GM12878 (cell line): ENCODE measurements at regions not wholly inside any gene's neighbourhood (a gene's known extent, or its start where the extent isn't known, plus 50 kb on each side); places are given as distances from the start of the nearest gene placed in this dataset.

Source experiments
- ASH2L ChIP-seq: fragments of 300-600, 200-600 bp; sonication (generic); IDR thresholded peaks from 2 replicates; pipeline ENCODE4 v1.6.1; 2017; ENCODE audit warnings: low read depth, mild to moderate bottlenecking, borderline replicate concordance
- BHLHE40 ChIP-seq, 2 experiments: fragments of 450-650 bp in 1 of 2; IDR thresholded peaks; 2 replicates each; pipeline ENCODE4 v1.6.1; 2011 to 2017; ENCODE audit warnings: low read depth in 2 of 2, borderline replicate concordance in 1 of 2, improper control_type of control experiment in 1 of 2, low read length in 1 of 2, mild to moderate bottlenecking in 1 of 2
- CREM ChIP-seq: IDR thresholded peaks from 2 replicates; pipeline ENCODE4 v1.6.1; 2014; ENCODE audit warnings: antibody characterized with exemption, low read depth
- EP300 ChIP-seq, 2 experiments: fragments of 150-350 bp in 1 of 2; IDR thresholded peaks; 2 replicates each; pipeline ENCODE4 v1.6.1; 2011 to 2012; ENCODE audit warnings: low read depth in 2 of 2, low read length in 2 of 2, borderline replicate concordance in 1 of 2, improper control_type of control experiment in 1 of 2, inconsistent platforms in 1 of 2; ENCODE audit not compliant: control insufficient read depth in 1 of 2
- HDAC2 ChIP-seq: fragments of 200-600 bp; sonication (generic); IDR thresholded peaks from 2 replicates; pipeline ENCODE4 v1.6.1; 2017
- HDGF ChIP-seq: fragments of 450-650 bp; IDR thresholded peaks from 2 replicates; pipeline ENCODE4 v1.6.1; 2016; ENCODE audit warnings: antibody characterized with exemption
- IKZF1 ChIP-seq: fragments of 450-650 bp; conservative IDR thresholded peaks from 2 replicates; pipeline ENCODE4 v1.6.1; 2017; ENCODE audit warnings: antibody characterized with exemption, mild to moderate bottlenecking
- JUND ChIP-seq: IDR thresholded peaks from 2 replicates; pipeline ENCODE4 v1.6.1; 2012; ENCODE audit warnings: low read depth, mild to moderate bottlenecking, low read length, improper control_type of control experiment, moderate library complexity
- MAX ChIP-seq: IDR thresholded peaks from 2 replicates; pipeline ENCODE4 v1.6.1; 2012; ENCODE audit warnings: low read depth, low read length, improper control_type of control experiment
- MXI1 ChIP-seq: fragments of 150-350 bp; IDR thresholded peaks from 2 replicates; pipeline ENCODE4 v1.6.1; 2011; ENCODE audit warnings: low read depth, mild to moderate bottlenecking, inconsistent platforms, low read length, improper control_type of control experiment
- NFIC ChIP-seq: IDR thresholded peaks from 2 replicates; pipeline ENCODE4 v1.6.1; 2012; ENCODE audit warnings: low read depth, mild to moderate bottlenecking, inconsistent platforms, low read length, moderate library complexity
- POLR2A ChIP-seq: IDR thresholded peaks from 2 replicates; pipeline ENCODE4 v1.6.1; 2011; ENCODE audit warnings: low read depth, mild to moderate bottlenecking, low read length
- RB1 ChIP-seq: fragments of 450-650 bp; formaldehyde crosslinking; IDR thresholded peaks from 2 replicates; pipeline ENCODE4 v1.6.1; 2017; ENCODE audit warnings: mild to moderate bottlenecking, borderline replicate concordance
- SMARCA5 ChIP-seq: fragments of 450-650 bp; IDR thresholded peaks from 2 replicates; pipeline ENCODE4 v1.6.1; 2017; ENCODE audit warnings: mild to moderate bottlenecking
- SP1 ChIP-seq: IDR thresholded peaks from one replicate; pipeline ENCODE4 v1.6.1; 2011; ENCODE audit warnings: low read depth, low read length
- SPI1 ChIP-seq: IDR thresholded peaks from 2 replicates; pipeline ENCODE4 v1.6.1; 2011; ENCODE audit warnings: low read depth, mild to moderate bottlenecking, low read length, moderate library complexity, borderline replicate concordance; ENCODE audit not compliant: insufficient read depth
- STAT3 ChIP-seq: IDR thresholded peaks from 2 replicates; pipeline ENCODE4 v1.6.1; 2011; ENCODE audit warnings: low read depth, low read length, improper control_type of control experiment
- ZNF384 ChIP-seq: IDR thresholded peaks from 2 replicates; pipeline ENCODE4 v1.6.1; 2012; ENCODE audit warnings: low read depth, mild to moderate bottlenecking, low read length, improper control_type of control experiment, borderline replicate concordance
- ZZZ3 ChIP-seq: IDR thresholded peaks from 2 replicates; pipeline ENCODE4 v1.6.1; 2011; ENCODE audit warnings: low read depth; ENCODE audit not compliant: control insufficient read depth, insufficient read length
- TF ChIP-seq, protein P1 (sequence below), 3 experiments: IDR thresholded peaks in 2 of 3; conservative IDR thresholded peaks in 1 of 3; 2 replicates each; pipeline ENCODE4 v1.5.1; 2011; ENCODE audit warnings: low read depth in 3 of 3, low read length in 3 of 3, mild to moderate bottlenecking in 3 of 3, control low read depth in 2 of 3, moderate library complexity in 2 of 3, inconsistent platforms in 1 of 3, mixed read lengths in 1 of 3; ENCODE audit not compliant: control insufficient read depth in 2 of 3, insufficient read depth in 1 of 3; ENCODE audit errors: extremely low read depth in 1 of 3
- TF ChIP-seq, protein P2 (sequence below): IDR thresholded peaks from 2 replicates; pipeline ENCODE4 v1.6.1; 2012; ENCODE audit warnings: low read depth, low read length, improper control_type of control experiment
- TF ChIP-seq, protein P3 (sequence below): IDR thresholded peaks from 2 replicates; pipeline ENCODE4 v1.6.1; 2011; ENCODE audit warnings: borderline replicate concordance, low read depth, mild to moderate bottlenecking, moderate library complexity, mixed read lengths, low read length; ENCODE audit not compliant: insufficient read depth; ENCODE audit errors: extremely low read length
- TF ChIP-seq, protein P4 (sequence below): fragments of 450-650 bp; IDR thresholded peaks from 2 replicates; pipeline ENCODE4 v1.6.1; 2017; ENCODE audit warnings: mild to moderate bottlenecking, moderate library complexity

DNA sequence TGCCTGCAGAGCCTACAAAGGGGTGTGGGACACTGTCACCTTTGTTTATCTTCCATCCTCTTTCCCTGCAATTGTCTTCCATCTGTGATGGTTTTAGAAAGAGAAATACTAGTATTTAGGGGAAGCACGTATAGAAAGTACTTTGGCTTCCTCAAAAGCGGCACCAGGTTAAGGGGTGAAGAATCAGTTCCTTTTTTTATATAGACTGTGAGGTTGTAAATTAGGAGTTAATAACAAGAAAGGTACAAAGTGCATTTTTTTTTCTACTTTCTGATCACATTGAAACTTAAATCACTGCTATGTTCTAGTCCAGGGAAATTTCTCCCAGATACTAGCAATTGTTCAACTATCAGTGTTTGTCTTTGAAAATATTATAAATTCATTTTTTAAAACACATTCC is 219.3 kb downstream of the CEMIP2 start (continued):
- TF ChIP-seq MAX (no peak), HDGF (no peak), ASH2L (no peak), BHLHE40 (IDR thresholded peaks at IDR 0.05; ENCODE audit: borderline replicate concordance in 1 of 2, low read depth in 2 of 2, low read length in 1 of 2) (peak; percentile 54 to 55; a peak in 3 of 4 replicates), NFIC (no peak), HDAC2 (no peak), POLR2A (no peak), SMARCA5 (no peak), MXI1 (no peak; the same call in 1 of the 2 replicates), ZNF384 (peak; percentile 83), STAT3 (0 out of 2 replicates have a peak, but pooled peaks have one; percentile 31), SPI1 (peak; percentile 96), RB1 (no peak), EP300 (IDR thresholded peaks at IDR 0.05; ENCODE audit: borderline replicate concordance in 1 of 2, control insufficient read depth in 1 of 2, low read depth in 2 of 2, low read length in 2 of 2) (peak; percentile 44 to 63; a peak in 2 of 4 replicates), ZZZ3 (no peak), IKZF1 (peak; percentile 84), JUND (no peak), SP1 (no peak), CREM (no peak)
- TF ChIP-seq, protein P1, sequence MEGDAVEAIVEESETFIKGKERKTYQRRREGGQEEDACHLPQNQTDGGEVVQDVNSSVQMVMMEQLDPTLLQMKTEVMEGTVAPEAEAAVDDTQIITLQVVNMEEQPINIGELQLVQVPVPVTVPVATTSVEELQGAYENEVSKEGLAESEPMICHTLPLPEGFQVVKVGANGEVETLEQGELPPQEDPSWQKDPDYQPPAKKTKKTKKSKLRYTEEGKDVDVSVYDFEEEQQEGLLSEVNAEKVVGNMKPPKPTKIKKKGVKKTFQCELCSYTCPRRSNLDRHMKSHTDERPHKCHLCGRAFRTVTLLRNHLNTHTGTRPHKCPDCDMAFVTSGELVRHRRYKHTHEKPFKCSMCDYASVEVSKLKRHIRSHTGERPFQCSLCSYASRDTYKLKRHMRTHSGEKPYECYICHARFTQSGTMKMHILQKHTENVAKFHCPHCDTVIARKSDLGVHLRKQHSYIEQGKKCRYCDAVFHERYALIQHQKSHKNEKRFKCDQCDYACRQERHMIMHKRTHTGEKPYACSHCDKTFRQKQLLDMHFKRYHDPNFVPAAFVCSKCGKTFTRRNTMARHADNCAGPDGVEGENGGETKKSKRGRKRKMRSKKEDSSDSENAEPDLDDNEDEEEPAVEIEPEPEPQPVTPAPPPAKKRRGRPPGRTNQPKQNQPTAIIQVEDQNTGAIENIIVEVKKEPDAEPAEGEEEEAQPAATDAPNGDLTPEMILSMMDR (IDR thresholded peaks at IDR 0.05 in 2 of 3, conservative IDR thresholded peaks at IDR 0.05 in 1 of 3; ENCODE audit: control insufficient read depth in 2 of 3, extremely low read depth in 1 of 3, insufficient read depth in 1 of 3, low read depth in 3 of 3, low read length in 3 of 3), result no peak
- TF ChIP-seq, protein P2, sequence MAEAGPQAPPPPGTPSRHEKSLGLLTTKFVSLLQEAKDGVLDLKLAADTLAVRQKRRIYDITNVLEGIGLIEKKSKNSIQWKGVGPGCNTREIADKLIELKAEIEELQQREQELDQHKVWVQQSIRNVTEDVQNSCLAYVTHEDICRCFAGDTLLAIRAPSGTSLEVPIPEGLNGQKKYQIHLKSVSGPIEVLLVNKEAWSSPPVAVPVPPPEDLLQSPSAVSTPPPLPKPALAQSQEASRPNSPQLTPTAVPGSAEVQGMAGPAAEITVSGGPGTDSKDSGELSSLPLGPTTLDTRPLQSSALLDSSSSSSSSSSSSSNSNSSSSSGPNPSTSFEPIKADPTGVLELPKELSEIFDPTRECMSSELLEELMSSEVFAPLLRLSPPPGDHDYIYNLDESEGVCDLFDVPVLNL, result no peak
- TF ChIP-seq, protein P3, sequence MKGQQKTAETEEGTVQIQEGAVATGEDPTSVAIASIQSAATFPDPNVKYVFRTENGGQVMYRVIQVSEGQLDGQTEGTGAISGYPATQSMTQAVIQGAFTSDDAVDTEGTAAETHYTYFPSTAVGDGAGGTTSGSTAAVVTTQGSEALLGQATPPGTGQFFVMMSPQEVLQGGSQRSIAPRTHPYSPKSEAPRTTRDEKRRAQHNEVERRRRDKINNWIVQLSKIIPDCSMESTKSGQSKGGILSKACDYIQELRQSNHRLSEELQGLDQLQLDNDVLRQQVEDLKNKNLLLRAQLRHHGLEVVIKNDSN, result no peak
- TF ChIP-seq, protein P4, sequence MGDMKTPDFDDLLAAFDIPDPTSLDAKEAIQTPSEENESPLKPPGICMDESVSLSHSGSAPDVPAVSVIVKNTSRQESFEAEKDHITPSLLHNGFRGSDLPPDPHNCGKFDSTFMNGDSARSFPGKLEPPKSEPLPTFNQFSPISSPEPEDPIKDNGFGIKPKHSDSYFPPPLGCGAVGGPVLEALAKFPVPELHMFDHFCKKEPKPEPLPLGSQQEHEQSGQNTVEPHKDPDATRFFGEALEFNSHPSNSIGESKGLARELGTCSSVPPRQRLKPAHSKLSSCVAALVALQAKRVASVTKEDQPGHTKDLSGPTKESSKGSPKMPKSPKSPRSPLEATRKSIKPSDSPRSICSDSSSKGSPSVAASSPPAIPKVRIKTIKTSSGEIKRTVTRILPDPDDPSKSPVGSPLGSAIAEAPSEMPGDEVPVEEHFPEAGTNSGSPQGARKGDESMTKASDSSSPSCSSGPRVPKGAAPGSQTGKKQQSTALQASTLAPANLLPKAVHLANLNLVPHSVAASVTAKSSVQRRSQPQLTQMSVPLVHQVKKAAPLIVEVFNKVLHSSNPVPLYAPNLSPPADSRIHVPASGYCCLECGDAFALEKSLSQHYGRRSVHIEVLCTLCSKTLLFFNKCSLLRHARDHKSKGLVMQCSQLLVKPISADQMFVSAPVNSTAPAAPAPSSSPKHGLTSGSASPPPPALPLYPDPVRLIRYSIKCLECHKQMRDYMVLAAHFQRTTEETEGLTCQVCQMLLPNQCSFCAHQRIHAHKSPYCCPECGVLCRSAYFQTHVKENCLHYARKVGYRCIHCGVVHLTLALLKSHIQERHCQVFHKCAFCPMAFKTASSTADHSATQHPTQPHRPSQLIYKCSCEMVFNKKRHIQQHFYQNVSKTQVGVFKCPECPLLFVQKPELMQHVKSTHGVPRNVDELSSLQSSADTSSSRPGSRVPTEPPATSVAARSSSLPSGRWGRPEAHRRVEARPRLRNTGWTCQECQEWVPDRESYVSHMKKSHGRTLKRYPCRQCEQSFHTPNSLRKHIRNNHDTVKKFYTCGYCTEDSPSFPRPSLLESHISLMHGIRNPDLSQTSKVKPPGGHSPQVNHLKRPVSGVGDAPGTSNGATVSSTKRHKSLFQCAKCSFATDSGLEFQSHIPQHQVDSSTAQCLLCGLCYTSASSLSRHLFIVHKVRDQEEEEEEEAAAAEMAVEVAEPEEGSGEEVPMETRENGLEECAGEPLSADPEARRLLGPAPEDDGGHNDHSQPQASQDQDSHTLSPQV, result no peak; the same call in 1 of the 2 replicates
